TTC549 (cell line): ENCODE measurements at regions not wholly inside any gene's neighbourhood (a gene's known extent, or its start where the extent isn't known, plus 50 kb on each side); places are given as distances from the start of the nearest gene placed in this dataset.
"Not testable (repeated sequence)": the region's sequence is repeated elsewhere in the genome, so short reads cannot be mapped to it uniquely, and the experiment has no call there.

Experiments
- FAIRE-seq: peaks from 2 replicates; lab custom pipeline; 2012; peaks lifted over from hg19 to GRCh38; lab: Jason Lieb, UNC

DNA sequence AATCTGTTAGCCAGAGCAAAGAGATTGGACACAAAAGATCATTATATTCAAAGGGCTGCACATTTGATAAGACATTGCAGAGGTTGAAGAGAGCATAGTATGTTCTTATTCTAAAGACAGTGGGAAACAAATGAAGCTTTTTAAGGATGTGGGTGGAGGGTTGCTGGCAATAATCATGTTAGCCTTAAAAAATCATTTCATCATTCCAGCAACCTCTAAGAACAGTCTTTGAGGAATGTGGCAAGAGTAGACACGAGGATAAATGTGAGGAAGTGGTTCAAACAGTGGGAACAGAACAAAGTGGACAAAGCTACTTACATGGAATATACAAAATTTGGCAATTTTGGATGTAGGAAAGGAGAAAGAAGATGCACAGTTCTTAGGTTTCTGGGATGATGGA lies 167.3 kb upstream of the SPRY1 start:
- FAIRE-seq, result no peak

- FAIRE-seq, result no peak
Observed at GRCh38 chr4:123230061-123230460, 166.5 kb upstream of the SPRY1 start.

- no peak for FAIRE-seq
Observed at GRCh38 chr4:123232439-123232838, 164.2 kb upstream of the SPRY1 start.

DNA sequence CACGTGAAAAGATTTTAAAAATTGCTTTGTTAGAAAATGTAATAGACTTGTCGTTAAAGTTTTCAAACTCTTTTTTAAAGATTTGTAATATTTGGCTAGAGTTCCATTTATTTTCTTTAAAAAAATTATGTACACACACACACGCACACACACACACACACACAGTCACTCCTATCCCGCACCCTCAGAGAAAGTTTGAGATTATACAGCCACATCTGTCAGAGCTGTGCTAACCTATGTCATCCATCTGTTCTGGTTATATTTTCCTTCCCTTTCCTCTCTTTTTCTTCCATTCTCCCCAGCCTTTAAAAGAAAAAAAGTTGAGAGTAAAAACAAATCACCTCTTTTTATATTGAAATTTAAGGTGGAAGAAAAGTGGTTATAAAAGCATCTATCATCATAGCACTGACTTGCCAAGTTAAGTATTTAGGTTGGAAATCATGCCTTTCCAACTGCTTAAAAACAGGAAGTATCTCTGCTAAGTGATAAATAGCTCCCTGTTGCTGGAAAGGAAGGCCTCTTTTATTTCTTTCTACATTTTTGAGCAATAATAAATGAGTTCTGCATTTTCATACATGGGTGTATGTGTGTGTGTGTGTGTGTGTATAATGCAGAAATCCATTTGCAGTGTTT lies 163.3 kb upstream of the SPRY1 start:
- no peak for FAIRE-seq

DNA sequence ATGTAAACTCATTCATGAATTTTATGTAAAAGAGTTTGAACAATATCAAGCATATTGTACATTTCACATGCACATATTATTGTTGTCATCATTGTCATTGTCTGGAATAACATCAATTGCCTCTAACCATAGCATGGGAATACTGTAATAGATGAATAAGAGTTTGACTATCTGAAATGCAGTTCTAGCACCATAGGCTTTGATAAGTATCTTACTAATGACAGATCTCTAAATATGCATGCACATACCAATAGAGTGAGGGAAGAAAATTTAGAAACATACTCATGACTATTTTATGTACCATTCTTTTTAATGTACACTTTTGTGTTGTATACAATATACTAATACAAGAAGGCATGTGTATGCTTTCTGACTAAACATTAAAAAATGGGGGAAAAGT lies 161.6 kb upstream of the SPRY1 start:
- no peak for FAIRE-seq

DNA sequence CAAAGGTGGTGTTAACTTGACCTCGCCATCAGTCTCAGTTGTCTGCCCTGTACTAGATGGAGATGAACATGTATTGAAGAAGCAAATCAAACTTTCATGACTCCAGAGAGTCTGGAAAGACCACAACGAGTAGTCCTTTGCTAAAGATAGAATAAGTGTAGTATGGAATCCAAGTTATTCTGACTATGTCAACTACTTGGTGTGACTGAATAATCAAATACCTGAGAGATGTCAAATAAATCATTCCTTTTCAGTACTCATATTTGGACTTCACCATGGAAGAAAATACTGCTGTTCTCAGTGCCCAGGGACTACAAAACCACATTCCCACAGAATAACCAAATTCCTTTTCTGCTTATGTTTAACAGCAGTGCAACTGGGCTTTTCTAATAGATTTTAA lies 161.2 kb upstream of the SPRY1 start:
- no peak for FAIRE-seq

DNA sequence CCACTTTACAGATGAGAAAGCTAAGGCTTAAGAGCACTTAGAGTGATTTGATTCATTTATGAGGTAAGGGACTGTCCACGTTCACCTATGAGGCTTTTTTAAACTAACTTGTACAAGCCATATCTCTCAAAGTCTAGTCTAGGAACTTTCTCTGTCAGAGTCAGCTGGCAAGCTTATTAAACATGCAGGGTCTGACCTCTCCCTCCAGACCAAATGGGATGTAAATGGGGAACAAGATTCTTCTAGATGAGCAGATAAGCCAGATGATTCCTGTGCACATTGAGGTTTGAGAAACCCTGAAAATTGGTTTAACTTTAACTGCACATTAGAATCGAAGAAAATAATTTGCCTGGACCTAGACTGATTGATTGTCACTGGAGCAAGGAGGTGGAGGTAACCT lies 160.0 kb upstream of the SPRY1 start:
- FAIRE-seq, result no peak

DNA sequence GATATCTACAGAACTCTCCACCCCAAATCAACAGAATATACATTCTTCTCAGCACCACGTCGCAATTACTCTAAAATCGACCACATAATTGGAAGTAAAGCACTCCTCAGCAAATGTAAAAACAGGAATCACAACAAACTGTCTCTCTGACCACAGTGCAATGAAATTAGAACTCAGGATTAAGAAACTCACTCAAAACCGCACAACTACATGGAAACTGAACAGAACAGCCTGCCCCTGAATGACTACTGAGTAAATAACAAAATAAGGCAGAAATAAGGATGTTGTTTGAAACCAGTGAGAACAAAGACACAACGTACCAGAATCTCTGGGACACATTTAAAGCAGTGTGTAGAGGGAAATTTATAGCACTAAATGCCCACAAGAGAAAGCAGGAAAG lies 156.3 kb upstream of the SPRY1 start:
- not testable (repeated sequence) for FAIRE-seq

DNA sequence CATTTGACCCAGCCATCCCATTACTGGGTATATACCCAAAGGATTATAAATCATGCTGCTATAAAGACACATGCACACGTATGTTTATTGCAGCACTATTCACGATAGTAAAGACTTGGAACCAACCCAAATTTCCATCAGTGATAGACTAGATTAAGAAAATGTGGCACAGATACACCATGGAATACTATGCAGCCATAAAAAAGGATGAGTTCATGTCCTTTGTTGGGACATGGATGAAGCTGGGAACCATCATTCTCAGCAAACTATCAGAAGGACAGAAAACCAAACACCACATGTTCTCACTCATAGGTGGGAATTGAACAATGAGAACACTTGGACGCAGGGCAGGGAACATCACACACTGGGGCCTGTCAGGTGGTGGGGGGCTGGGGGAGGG lies 153.4 kb upstream of the SPRY1 start:
- not testable (repeated sequence) for FAIRE-seq

DNA sequence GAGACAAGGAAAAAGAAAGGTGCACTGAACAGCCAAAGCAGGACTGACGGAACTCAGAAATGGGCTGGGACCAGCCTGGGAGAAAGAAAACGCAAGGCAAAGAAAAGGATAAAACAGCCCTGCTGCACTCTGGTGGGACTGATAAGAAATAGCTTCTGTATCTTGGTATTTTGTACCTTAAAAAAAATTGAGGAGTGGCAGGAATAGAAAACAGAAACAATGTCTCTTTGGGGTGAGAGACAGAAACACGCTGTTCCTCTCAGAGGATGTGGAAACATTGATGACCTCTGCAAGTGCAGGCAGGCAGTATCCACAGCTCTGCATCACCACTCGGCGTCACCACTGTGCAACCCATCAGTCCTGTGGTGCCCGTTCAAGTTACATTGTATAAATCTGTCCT lies 152.5 kb upstream of the SPRY1 start:
- no peak for FAIRE-seq

- no peak for FAIRE-seq
Observed at GRCh38 chr4:123246085-123246484, 150.5 kb upstream of the SPRY1 start.

DNA sequence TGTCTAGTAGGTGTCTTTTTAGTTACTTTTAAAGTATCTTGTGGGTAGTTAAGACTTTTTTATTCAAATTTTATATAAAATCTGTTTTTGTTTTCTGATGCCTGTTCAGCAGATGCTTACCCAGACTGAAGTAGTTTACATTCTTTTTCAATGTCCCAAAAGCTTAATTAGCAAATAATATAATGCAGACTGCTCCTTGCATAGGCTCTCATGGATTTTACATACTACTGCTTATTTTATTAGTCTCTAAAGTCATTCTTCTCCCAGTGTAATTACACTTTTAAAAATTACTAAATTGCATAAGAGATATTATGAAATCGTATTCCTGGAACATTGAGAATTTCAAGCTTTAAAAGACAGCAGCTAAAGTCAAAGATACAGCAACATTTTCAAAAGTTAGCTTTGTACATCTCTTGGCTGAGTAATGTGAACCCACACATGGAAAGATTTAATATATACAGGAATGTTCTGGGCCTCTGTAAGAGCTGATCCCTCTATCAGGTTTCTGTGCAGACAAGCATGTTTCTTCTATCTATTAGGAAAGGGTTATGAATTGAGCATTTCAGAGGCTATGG lies 148.4 kb upstream of the SPRY1 start:
- no peak for FAIRE-seq

- FAIRE-seq, result no peak
Observed at GRCh38 chr4:123249821-123250220, 146.8 kb upstream of the SPRY1 start.

- no peak for FAIRE-seq
Observed at GRCh38 chr4:123250843-123251242, 145.8 kb upstream of the SPRY1 start.

GRCh38 chr4:123255971-123256370 lies 140.6 kb upstream of the SPRY1 start:
- no peak for FAIRE-seq

GRCh38 chr4:123256901-123257300 lies 139.7 kb upstream of the SPRY1 start:
- FAIRE-seq, result no peak

GRCh38 chr4:123257591-123257990 lies 139.0 kb upstream of the SPRY1 start:
- FAIRE-seq, result no peak

- no peak for FAIRE-seq
Observed at GRCh38 chr4:123259676-123260646, 136.6 kb upstream of the SPRY1 start.

DNA sequence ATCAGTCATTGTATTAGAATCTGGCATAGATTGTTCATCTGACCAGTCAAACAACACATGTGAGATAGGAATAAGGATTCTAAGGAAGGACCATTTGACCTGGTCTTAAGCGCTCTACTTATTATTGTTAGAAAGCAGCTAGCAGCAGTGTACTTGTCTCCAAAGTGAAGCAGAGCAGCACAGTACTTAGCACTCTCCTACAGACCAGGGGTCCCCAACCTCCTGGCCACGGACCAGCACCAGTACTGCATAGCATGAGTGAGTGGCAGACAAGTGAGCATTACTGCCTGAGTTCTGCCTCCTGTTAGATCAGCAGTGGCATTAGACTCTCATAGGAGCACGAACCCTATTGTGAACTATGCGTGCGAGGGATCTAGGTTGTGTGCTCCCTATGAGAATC lies 135.9 kb upstream of the SPRY1 start:
- FAIRE-seq, result no peak

DNA sequence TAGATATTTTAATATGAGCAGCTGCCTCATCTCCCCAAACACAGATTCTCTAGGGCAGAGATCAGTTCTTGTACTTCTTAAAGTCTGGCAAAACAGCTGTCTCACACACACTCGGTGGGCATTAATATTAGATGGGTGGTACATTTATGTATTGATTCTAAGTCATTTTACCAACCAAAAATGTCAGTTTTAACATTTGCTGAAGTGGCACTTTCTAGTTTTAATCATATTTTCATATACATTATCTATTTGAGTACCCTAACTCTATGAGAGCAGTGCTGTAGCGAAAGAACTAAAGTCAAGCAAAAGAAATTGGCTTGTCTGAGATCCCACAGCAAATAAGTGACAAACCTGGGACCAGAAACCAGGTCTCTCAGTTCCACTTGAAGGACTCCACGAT lies 134.5 kb upstream of the SPRY1 start:
- no peak for FAIRE-seq

GRCh38 chr4:123265443-123265842 lies 131.2 kb upstream of the SPRY1 start:
- no peak for FAIRE-seq

DNA sequence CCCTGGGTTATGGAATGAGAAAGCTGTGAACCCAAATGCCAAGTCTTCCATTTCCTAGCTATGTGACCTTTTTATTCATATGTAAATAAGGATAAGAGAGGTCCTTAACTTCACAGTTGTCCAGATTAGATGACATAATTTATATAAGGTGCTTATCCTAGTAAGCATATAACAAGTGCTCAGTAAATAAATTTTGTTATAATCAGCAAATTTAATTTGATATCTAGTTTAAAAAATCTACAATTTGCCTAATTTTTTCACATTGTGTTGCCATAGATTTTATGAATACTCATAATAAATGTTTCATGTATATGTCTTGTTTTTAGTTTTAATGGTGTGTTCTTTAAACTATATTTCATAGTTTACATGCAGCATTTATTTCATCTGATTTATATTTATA lies 130.4 kb upstream of the SPRY1 start:
- FAIRE-seq, result peak; percentile 58

DNA sequence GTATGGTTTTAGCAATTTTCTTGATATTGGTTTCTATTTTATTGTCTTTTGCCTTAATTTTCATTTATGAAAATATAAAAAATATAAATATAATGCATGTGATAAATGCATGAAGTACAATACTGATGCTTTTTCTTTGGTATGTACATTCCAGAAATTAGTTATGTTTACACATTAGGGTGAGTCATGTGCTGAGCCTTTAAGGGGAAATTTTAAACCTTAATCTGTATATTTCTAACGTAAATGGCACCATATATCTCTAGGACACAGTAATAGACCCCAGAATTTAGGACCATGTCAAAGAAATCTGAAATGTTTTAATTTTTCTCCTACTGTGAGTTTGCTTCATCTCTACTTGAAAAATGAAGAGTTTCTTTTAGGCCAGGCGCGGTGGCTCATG lies 117.8 kb upstream of the SPRY1 start:
- no peak for FAIRE-seq
